Neural cell (in vitro differentiated cells): ENCODE measurements at regions not wholly inside any gene's neighbourhood (a gene's known extent, or its start where the extent isn't known, plus 50 kb on each side); places are given as distances from the start of the nearest gene placed in this dataset.
A peak's percentile ranks its signal among the peaks of the same experiment; 100 is the strongest.

Experiments used
- H2AFZ ChIP-seq: fragments of 200-600, 300-800 bp; sonication (generic), shearing (Covaris generic); 2 replicates; pipeline ENCODE4 v1.6.0; 2014; ENCODE audit warnings: low read depth, mild to moderate bottlenecking, antibody characterized with exemption, low read length, moderate library complexity
- H3F3A ChIP-seq: fragments of 200-600 bp; shearing (Covaris generic); 2 replicates; pipeline ENCODE4 v1.6.1; 2016; ENCODE audit warnings: mild to moderate bottlenecking, moderate library complexity, mixed read lengths, antibody characterized with exemption, low read length; ENCODE audit not compliant: insufficient read depth, poor library complexity, severe bottlenecking
- H3K27ac ChIP-seq: fragments of 200-600, 300-800 bp; sonication (generic), shearing (Covaris generic); 2 replicates; pipeline ENCODE4 v1.5.1; 2014; ENCODE audit warnings: mild to moderate bottlenecking, low read length, moderate library complexity
- H3K27me3 ChIP-seq: fragments of 300-800, 200-600 bp; sonication (generic), shearing (Covaris generic); 2 replicates; pipeline ENCODE4 v1.6.0; 2014; ENCODE audit warnings: mild to moderate bottlenecking, low read depth, low read length, moderate library complexity; ENCODE audit not compliant: insufficient read depth
- H3K36me3 ChIP-seq: fragments of 300-800, 200-600 bp; sonication (generic), shearing (Covaris generic); 2 replicates; pipeline ENCODE4 v1.5.1; 2014; ENCODE audit warnings: mild to moderate bottlenecking, antibody characterized with exemption, low read length, moderate library complexity; ENCODE audit not compliant: insufficient read depth
- H3K4me2 ChIP-seq: fragments of 300-800, 200-600 bp; sonication (generic), shearing (Covaris generic); 2 replicates; pipeline ENCODE4 v1.6.0; 2014; ENCODE audit warnings: mild to moderate bottlenecking, low read length
- H3K4me3 ChIP-seq: fragments of 300-800, 200-600 bp; sonication (generic), shearing (Covaris generic); 2 replicates; pipeline ENCODE4 v1.5.1; 2014; ENCODE audit warnings: mild to moderate bottlenecking, low read length, moderate library complexity
- H3K79me2 ChIP-seq: fragments of 200-600 bp; shearing (Covaris generic); replicated peaks from 2 replicates; pipeline ENCODE4 v1.6.0; 2014; ENCODE audit warnings: mild to moderate bottlenecking, low read length, moderate library complexity; ENCODE audit not compliant: insufficient read depth
- H3K9ac ChIP-seq: fragments of 300-800, 200-600 bp; sonication (generic), shearing (Covaris generic); 2 replicates; pipeline ENCODE4 v1.6.1; 2016; ENCODE audit warnings: mild to moderate bottlenecking, low read length, mixed read lengths
- H3K9me2 ChIP-seq: fragments of 200-600 bp; shearing (Covaris generic); 2 replicates; pipeline ENCODE4 v1.6.1; 2016; ENCODE audit warnings: mild to moderate bottlenecking, low read length, mixed read lengths; ENCODE audit not compliant: insufficient read depth
- H3K9me3 ChIP-seq: fragments of 200-600, 300-800 bp; sonication (generic), shearing (Covaris generic); 2 replicates; pipeline ENCODE4 v1.6.1; 2016; ENCODE audit warnings: mild to moderate bottlenecking, mixed run types, low read length, moderate library complexity, mixed read lengths
- H4K20me1 ChIP-seq: fragments of 200-600 bp; shearing (Covaris generic); 2 replicates; pipeline ENCODE4 v1.6.1; 2016; ENCODE audit warnings: mild to moderate bottlenecking, mixed run types; ENCODE audit not compliant: insufficient read depth
- EP300 ChIP-seq: fragments of 450-650 bp; conservative IDR thresholded peaks from 2 replicates; pipeline ENCODE4 v1.6.1; 2014; ENCODE audit warnings: antibody characterized with exemption, mild to moderate bottlenecking, moderate library complexity; ENCODE audit not compliant: poor library complexity, severe bottlenecking
- EZH2 ChIP-seq: fragments of 200-600, 300-800 bp; shearing (Covaris generic), sonication (generic); IDR thresholded peaks from 2 replicates; pipeline ENCODE4 v1.6.1; 2014; ENCODE audit warnings: antibody characterized with exemption, low read length, borderline replicate concordance, mild to moderate bottlenecking; ENCODE audit not compliant: insufficient read depth, poor library complexity, severe bottlenecking
- MXI1 ChIP-seq: fragments of 450-650 bp; conservative IDR thresholded peaks from 2 replicates; pipeline ENCODE4 v1.6.1; 2014; ENCODE audit warnings: antibody characterized with exemption, mild to moderate bottlenecking; ENCODE audit not compliant: poor library complexity, severe bottlenecking
- POLR2AphosphoS5 ChIP-seq: IDR thresholded peaks from 2 replicates; pipeline ENCODE4 v1.6.1; 2012
- RAD21 ChIP-seq: fragments of 450-650 bp; conservative IDR thresholded peaks from 2 replicates; pipeline ENCODE4 v1.6.1; 2014; ENCODE audit warnings: antibody characterized with exemption, mild to moderate bottlenecking, moderate library complexity
- SMC3 ChIP-seq: fragments of 450-650 bp; conservative IDR thresholded peaks from 2 replicates; pipeline ENCODE4 v1.6.1; 2014; ENCODE audit warnings: antibody characterized with exemption, mild to moderate bottlenecking, moderate library complexity; ENCODE audit not compliant: poor library complexity
- TAF1 ChIP-seq: IDR thresholded peaks from 2 replicates; pipeline ENCODE4 v1.6.1; 2012; ENCODE audit warnings: low read depth
- TF ChIP-seq, protein P1 (sequence below): IDR thresholded peaks from 2 replicates; pipeline ENCODE4 v1.6.1; 2012; ENCODE audit warnings: borderline replicate concordance
- TF ChIP-seq, protein P2 (sequence below): fragments of 450-650 bp; IDR thresholded peaks from 2 replicates; pipeline ENCODE4 v1.5.1; 2014; ENCODE audit warnings: antibody characterized with exemption, mild to moderate bottlenecking, moderate library complexity; ENCODE audit not compliant: poor library complexity, severe bottlenecking

DNA sequence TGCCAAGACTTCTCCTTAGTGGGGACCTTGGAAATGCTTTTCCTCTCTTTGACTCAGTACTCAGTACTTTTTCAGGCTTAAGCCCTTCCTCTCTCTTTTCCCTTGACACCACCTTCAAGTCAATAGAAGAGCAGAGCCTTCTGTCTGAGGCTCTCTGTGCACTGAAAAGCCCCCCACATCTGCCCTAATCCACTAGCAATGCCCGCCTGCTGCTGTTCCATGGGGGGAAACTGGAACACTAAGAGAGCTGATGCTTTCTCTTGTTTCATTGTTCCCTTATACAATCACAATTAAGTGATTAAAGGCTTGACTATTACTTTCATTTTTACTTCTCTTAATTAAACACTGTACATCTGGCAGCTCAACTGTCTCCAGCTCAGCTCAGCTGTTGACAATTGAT, 254.5 kb downstream of the SLITRK6 start:
- Histone ChIP-seq H3K27ac (peak overlapping the region; percentile 67), H3K9ac (no peak overlapping the region), H3K9me2 (no peaks in the 10 kb centered on the region), H3F3A (no peaks in the 10 kb centered on the region), H3K36me3 (no peaks in the 10 kb centered on the region), H4K20me1 (no peaks in the 10 kb centered on the region), H3K27me3 (no peaks in the 10 kb centered on the region), H3K79me2 (no peaks in the 10 kb centered on the region), H2AFZ (no peak overlapping the region), H3K9me3 (no peaks in the 10 kb centered on the region), H3K4me3 (no peak overlapping the region), H3K4me2 (no peak overlapping the region)
- TF ChIP-seq POLR2AphosphoS5 (no peak), EZH2 (no peak), EP300 (no peak), RAD21 (no peak), TAF1 (no peak)
- TF ChIP-seq, protein P1, sequence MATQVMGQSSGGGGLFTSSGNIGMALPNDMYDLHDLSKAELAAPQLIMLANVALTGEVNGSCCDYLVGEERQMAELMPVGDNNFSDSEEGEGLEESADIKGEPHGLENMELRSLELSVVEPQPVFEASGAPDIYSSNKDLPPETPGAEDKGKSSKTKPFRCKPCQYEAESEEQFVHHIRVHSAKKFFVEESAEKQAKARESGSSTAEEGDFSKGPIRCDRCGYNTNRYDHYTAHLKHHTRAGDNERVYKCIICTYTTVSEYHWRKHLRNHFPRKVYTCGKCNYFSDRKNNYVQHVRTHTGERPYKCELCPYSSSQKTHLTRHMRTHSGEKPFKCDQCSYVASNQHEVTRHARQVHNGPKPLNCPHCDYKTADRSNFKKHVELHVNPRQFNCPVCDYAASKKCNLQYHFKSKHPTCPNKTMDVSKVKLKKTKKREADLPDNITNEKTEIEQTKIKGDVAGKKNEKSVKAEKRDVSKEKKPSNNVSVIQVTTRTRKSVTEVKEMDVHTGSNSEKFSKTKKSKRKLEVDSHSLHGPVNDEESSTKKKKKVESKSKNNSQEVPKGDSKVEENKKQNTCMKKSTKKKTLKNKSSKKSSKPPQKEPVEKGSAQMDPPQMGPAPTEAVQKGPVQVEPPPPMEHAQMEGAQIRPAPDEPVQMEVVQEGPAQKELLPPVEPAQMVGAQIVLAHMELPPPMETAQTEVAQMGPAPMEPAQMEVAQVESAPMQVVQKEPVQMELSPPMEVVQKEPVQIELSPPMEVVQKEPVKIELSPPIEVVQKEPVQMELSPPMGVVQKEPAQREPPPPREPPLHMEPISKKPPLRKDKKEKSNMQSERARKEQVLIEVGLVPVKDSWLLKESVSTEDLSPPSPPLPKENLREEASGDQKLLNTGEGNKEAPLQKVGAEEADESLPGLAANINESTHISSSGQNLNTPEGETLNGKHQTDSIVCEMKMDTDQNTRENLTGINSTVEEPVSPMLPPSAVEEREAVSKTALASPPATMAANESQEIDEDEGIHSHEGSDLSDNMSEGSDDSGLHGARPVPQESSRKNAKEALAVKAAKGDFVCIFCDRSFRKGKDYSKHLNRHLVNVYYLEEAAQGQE: no peak

DNA sequence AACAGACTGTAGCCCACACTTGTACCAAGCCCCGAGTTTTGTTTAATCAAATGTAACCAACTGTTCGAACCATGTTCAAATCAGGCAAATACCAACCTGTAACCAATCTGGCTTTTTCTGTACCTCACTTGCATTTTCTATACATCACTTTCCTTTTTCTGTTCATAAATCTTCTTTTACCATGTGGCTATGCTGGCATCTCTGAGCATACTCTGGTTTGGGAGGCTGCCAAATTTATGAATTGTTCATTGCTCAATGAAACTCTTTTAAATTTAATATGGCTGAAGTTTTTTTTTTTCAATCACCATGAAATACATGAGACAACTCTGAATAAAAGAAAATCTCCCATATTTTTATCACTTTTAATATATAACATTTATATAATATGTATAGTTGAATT, 256.1 kb downstream of the SLITRK6 start:
- Histone ChIP-seq H3K9me3 (no peaks in the 10 kb centered on the region), H3K79me2 (no peaks in the 10 kb centered on the region), H3K27me3 (no peaks in the 10 kb centered on the region), H3K4me3 (no peak overlapping the region), H2AFZ (no peak overlapping the region), H4K20me1 (no peaks in the 10 kb centered on the region), H3K9ac (no peak overlapping the region), H3F3A (no peaks in the 10 kb centered on the region), H3K9me2 (no peaks in the 10 kb centered on the region), H3K36me3 (no peaks in the 10 kb centered on the region), H3K27ac (no peak overlapping the region), H3K4me2 (no peak overlapping the region)
- no peak for TF ChIP-seq SMC3
- TF ChIP-seq TAF1: no peak
- TF ChIP-seq EP300: no peak
- TF ChIP-seq, protein P2, sequence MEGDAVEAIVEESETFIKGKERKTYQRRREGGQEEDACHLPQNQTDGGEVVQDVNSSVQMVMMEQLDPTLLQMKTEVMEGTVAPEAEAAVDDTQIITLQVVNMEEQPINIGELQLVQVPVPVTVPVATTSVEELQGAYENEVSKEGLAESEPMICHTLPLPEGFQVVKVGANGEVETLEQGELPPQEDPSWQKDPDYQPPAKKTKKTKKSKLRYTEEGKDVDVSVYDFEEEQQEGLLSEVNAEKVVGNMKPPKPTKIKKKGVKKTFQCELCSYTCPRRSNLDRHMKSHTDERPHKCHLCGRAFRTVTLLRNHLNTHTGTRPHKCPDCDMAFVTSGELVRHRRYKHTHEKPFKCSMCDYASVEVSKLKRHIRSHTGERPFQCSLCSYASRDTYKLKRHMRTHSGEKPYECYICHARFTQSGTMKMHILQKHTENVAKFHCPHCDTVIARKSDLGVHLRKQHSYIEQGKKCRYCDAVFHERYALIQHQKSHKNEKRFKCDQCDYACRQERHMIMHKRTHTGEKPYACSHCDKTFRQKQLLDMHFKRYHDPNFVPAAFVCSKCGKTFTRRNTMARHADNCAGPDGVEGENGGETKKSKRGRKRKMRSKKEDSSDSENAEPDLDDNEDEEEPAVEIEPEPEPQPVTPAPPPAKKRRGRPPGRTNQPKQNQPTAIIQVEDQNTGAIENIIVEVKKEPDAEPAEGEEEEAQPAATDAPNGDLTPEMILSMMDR: no peak
- TF ChIP-seq, protein P1: no peak
- no peak for TF ChIP-seq POLR2AphosphoS5
- no peak for TF ChIP-seq RAD21
- no peak for TF ChIP-seq EZH2
- no peak for TF ChIP-seq MXI1
